Tibial nerve (tissue), 4 donors: ENCODE measurements at regions not wholly inside any gene's neighbourhood (a gene's known extent, or its start where the extent isn't known, plus 50 kb on each side); places are given as distances from the start of the nearest gene placed in this dataset.

ENCODE experiments used
- EP300 ChIP-seq, 2 donors: sonication (generic); formaldehyde crosslinking; IDR thresholded peaks; one replicate each; pipeline ENCODE4 v1.6.1; 2017; ENCODE audit warnings: antibody characterized with exemption in 2 of 2, mild to moderate bottlenecking in 1 of 2
- TF ChIP-seq, protein P1 (sequence below), 5 experiments: fragments of 200-600 bp in 3 of 5; fragments of 450-650 bp in 2 of 5; sonication (generic) in 3 of 5; IDR thresholded peaks; one replicate each; pipeline ENCODE4 v1.5.1; 2016 to 2019; ENCODE audit warnings: antibody characterized with exemption in 5 of 5, mild to moderate bottlenecking in 3 of 5, moderate library complexity in 2 of 5

GRCh38 chr20:4415281-4415680 lies 166.2 kb upstream of the ADRA1D start:
- TF ChIP-seq, protein P1, sequence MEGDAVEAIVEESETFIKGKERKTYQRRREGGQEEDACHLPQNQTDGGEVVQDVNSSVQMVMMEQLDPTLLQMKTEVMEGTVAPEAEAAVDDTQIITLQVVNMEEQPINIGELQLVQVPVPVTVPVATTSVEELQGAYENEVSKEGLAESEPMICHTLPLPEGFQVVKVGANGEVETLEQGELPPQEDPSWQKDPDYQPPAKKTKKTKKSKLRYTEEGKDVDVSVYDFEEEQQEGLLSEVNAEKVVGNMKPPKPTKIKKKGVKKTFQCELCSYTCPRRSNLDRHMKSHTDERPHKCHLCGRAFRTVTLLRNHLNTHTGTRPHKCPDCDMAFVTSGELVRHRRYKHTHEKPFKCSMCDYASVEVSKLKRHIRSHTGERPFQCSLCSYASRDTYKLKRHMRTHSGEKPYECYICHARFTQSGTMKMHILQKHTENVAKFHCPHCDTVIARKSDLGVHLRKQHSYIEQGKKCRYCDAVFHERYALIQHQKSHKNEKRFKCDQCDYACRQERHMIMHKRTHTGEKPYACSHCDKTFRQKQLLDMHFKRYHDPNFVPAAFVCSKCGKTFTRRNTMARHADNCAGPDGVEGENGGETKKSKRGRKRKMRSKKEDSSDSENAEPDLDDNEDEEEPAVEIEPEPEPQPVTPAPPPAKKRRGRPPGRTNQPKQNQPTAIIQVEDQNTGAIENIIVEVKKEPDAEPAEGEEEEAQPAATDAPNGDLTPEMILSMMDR (IDR thresholded peaks at IDR 0.05) = no peak
- no peak for TF ChIP-seq EP300 (IDR thresholded peaks at IDR 0.05)
